Astrocyte (in vitro differentiated cells and primary cell): ENCODE measurements at regions not wholly inside any gene's neighbourhood (a gene's known extent, or its start where the extent isn't known, plus 50 kb on each side); places are given as distances from the start of the nearest gene placed in this dataset.

ENCODE experiments used
- DNase-seq: peaks from one replicate; pipeline ENCODE4 v3.0.0-alpha.2; 2010; ENCODE audit warnings: low read depth
- FAIRE-seq: peaks from 2 replicates; lab custom pipeline; 2011; peaks lifted over from hg19 to GRCh38; lab: Jason Lieb, UNC
- H2AFZ ChIP-seq: 2 replicates; pipeline ENCODE4 v1.6.0; 2012; ENCODE audit warnings: low read depth, low read length, inconsistent platforms
- H3K27ac ChIP-seq: 2 replicates; pipeline ENCODE4 v1.5.1; 2011; ENCODE audit warnings: low read depth, low read length, inconsistent platforms
- H3K27me3 ChIP-seq: 2 replicates; pipeline ENCODE4 v1.6.0; 2011; ENCODE audit warnings: low read length, inconsistent platforms; ENCODE audit not compliant: insufficient read depth
- H3K36me3 ChIP-seq: 2 replicates; pipeline ENCODE4 v1.5.1; 2011; ENCODE audit warnings: low read length, inconsistent platforms; ENCODE audit not compliant: insufficient read depth
- H3K4me1 ChIP-seq: 2 replicates; pipeline ENCODE4 v1.5.1; 2011; ENCODE audit warnings: low read length, inconsistent platforms; ENCODE audit not compliant: insufficient read depth
- H3K4me2 ChIP-seq: 2 replicates; pipeline ENCODE4 v1.6.0; 2012; ENCODE audit warnings: low read length, inconsistent platforms
- H3K4me3 ChIP-seq: 2 replicates; pipeline ENCODE4 v1.5.1; 2011; ENCODE audit warnings: low read depth, mild to moderate bottlenecking, low read length, inconsistent platforms; ENCODE audit not compliant: insufficient read depth
- H3K79me2 ChIP-seq: 2 replicates; pipeline ENCODE4 v1.6.0; 2012; ENCODE audit warnings: mild to moderate bottlenecking, low read length, inconsistent platforms; ENCODE audit not compliant: insufficient read depth
- H3K9ac ChIP-seq: 2 replicates; pipeline ENCODE4 v1.6.0; 2012; ENCODE audit warnings: mild to moderate bottlenecking, low read length, inconsistent platforms
- H3K9me3 ChIP-seq: 2 replicates; pipeline ENCODE4 v1.5.1; 2012; ENCODE audit warnings: low read depth, mild to moderate bottlenecking, low read length, inconsistent platforms; ENCODE audit not compliant: insufficient read depth
- H4K20me1 ChIP-seq: 2 replicates; pipeline ENCODE4 v1.6.0; 2012; ENCODE audit warnings: low read length, inconsistent platforms; ENCODE audit not compliant: insufficient read depth
- H3K27ac Mint-ChIP-seq: one replicate; pipeline ENCODE4 v1.8.0; 2021; ENCODE audit warnings: mild to moderate bottlenecking, mixed read lengths; ENCODE audit not compliant: unreplicated experiment
- H3K27me3 Mint-ChIP-seq: one replicate; pipeline ENCODE4 v1.8.0; 2021; ENCODE audit warnings: low read depth, mixed read lengths; ENCODE audit not compliant: unreplicated experiment
- H3K36me3 Mint-ChIP-seq: one replicate; pipeline ENCODE4 v1.8.0; 2021; ENCODE audit warnings: low read depth, mixed read lengths; ENCODE audit not compliant: unreplicated experiment
- H3K4me1 Mint-ChIP-seq: one replicate; pipeline ENCODE4 v1.8.0; 2021; ENCODE audit warnings: low read depth, mixed read lengths; ENCODE audit not compliant: unreplicated experiment
- H3K4me3 Mint-ChIP-seq: one replicate; pipeline ENCODE4 v1.8.0; 2021; ENCODE audit warnings: mild to moderate bottlenecking, moderate library complexity, mixed read lengths; ENCODE audit not compliant: unreplicated experiment
- H3K9me3 Mint-ChIP-seq: one replicate; pipeline ENCODE4 v1.8.0; 2021; ENCODE audit warnings: mild to moderate bottlenecking, mixed read lengths; ENCODE audit not compliant: unreplicated experiment
- CTCF ChIP-seq: IDR thresholded peaks from 2 replicates; pipeline ENCODE4 v1.5.1; 2011; ENCODE audit warnings: low read depth, mild to moderate bottlenecking, inconsistent platforms, low read length, moderate library complexity; ENCODE audit not compliant: insufficient read depth
- EZH2 ChIP-seq: IDR thresholded peaks from 2 replicates; pipeline ENCODE4 v1.6.1; 2012; ENCODE audit warnings: mild to moderate bottlenecking, low read length, inconsistent platforms; ENCODE audit not compliant: insufficient read depth

GRCh38 chr2:239871481-239872435 is 153.4 kb downstream of the NDUFA10 start:
- FAIRE-seq (no peak), DNase-seq (no peak)
- H2AFZ ChIP-seq: no peak overlapping the region
- no peak overlapping the region for H3K4me2 ChIP-seq
- Mint-ChIP-seq H3K27me3 (peaks cover 25% of the 10 kb centered on the region), H3K36me3 (no peaks in the 10 kb centered on the region), H3K4me3 (no peak overlapping the region), H3K9me3 (peaks cover 2% of the 10 kb centered on the region), H3K4me1 (no peaks in the 10 kb centered on the region), H3K27ac (no peak overlapping the region)
- H3K79me2 ChIP-seq: no peaks in the 10 kb centered on the region
- TF ChIP-seq EZH2: no peak
- TF ChIP-seq CTCF: no peak
- no peak overlapping the region for H3K9ac ChIP-seq
- peaks cover 18% of the 10 kb centered on the region for H3K9me3 ChIP-seq
- H3K27me3 ChIP-seq: no peaks in the 10 kb centered on the region
- no peaks in the 10 kb centered on the region for H4K20me1 ChIP-seq
- no peaks in the 10 kb centered on the region for H3K36me3 ChIP-seq
- no peak overlapping the region for H3K27ac ChIP-seq
- no peaks in the 10 kb centered on the region for H3K4me1 ChIP-seq
- no peak overlapping the region for H3K4me3 ChIP-seq

GRCh38 chr2:239870863-239871262 is 154.3 kb downstream of the NDUFA10 start:
- H3K4me1 Mint-ChIP-seq: no peaks in the 10 kb centered on the region
- H3K4me3 ChIP-seq: no peak overlapping the region
- no peak for DNase-seq
- no peaks in the 10 kb centered on the region for H3K36me3 Mint-ChIP-seq
- H3K27ac ChIP-seq: no peak overlapping the region
- no peak overlapping the region for H3K27ac Mint-ChIP-seq
- FAIRE-seq: no peak
- H3K9me3 ChIP-seq: peaks cover 27% of the 10 kb centered on the region
- H3K4me3 Mint-ChIP-seq: no peak overlapping the region
- no peaks in the 10 kb centered on the region for H3K27me3 ChIP-seq
- no peak for TF ChIP-seq CTCF
- TF ChIP-seq EZH2: no peak
- H2AFZ ChIP-seq: no peak overlapping the region
- no peaks in the 10 kb centered on the region for H4K20me1 ChIP-seq
- no peaks in the 10 kb centered on the region for H3K4me1 ChIP-seq
- H3K27me3 Mint-ChIP-seq: peaks cover 21% of the 10 kb centered on the region
- H3K9ac ChIP-seq: no peak overlapping the region
- no peaks in the 10 kb centered on the region for H3K36me3 ChIP-seq
- peaks cover 2% of the 10 kb centered on the region for H3K9me3 Mint-ChIP-seq
- no peak overlapping the region for H3K4me2 ChIP-seq
- no peaks in the 10 kb centered on the region for H3K79me2 ChIP-seq

- no peak for FAIRE-seq
- H3K4me1 Mint-ChIP-seq: no peaks in the 10 kb centered on the region
- H3K4me2 ChIP-seq: no peak overlapping the region
Observed at GRCh38 chr2:239870276-239870675, 154.9 kb downstream of the NDUFA10 start.

More at GRCh38 chr2:239870276-239870675, 154.9 kb downstream of the NDUFA10 start:
- no peak for DNase-seq
- H3K27ac ChIP-seq: no peak overlapping the region
- no peaks in the 10 kb centered on the region for H3K4me1 ChIP-seq
- no peaks in the 10 kb centered on the region for H3K27me3 ChIP-seq
- no peaks in the 10 kb centered on the region for H3K79me2 ChIP-seq
- peaks cover 30% of the 10 kb centered on the region for H3K9me3 ChIP-seq
- Mint-ChIP-seq H3K27me3 (peaks cover 18% of the 10 kb centered on the region), H3K9me3 (peaks cover 2% of the 10 kb centered on the region), H3K4me3 (no peak overlapping the region), H3K36me3 (no peaks in the 10 kb centered on the region), H3K27ac (no peak overlapping the region)
- no peak for TF ChIP-seq EZH2
- H2AFZ ChIP-seq: no peak overlapping the region
- H3K9ac ChIP-seq: no peak overlapping the region
- H4K20me1 ChIP-seq: no peaks in the 10 kb centered on the region
- H3K36me3 ChIP-seq: no peaks in the 10 kb centered on the region
- no peak overlapping the region for H3K4me3 ChIP-seq
